HS-5 (cell line): ENCODE measurements at regions not wholly inside any gene's neighbourhood (a gene's known extent, or its start where the extent isn't known, plus 50 kb on each side); places are given as distances from the start of the nearest gene placed in this dataset.
"Not testable (repeated sequence)": the region's sequence is repeated elsewhere in the genome, so short reads cannot be mapped to it uniquely, and the experiment has no call there.

Experiments used
- DNase-seq: peaks from one replicate; pipeline ENCODE4 v3.0.0-alpha.2; 2012; ENCODE audit warnings: low read depth

DNA sequence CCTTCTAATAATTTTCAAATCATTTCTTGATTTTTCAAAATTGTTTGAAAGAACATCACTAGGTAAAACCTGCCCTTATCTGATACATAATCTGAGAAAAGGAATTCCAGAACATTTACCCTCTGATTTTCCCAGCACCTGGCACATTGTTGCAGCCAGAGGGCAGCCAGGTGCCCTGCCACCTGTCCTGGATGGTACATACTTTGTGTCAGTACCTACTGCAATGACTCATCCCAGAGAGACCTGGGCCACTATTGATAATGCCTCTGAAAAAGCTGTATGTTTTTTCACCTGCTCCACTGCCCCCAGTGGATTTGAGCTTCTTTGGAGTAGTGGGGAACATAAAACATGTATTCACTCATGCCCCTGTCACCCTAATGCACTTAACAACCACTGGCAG, 648.9 kb upstream of the GBE1 start:
- DNase-seq = no peak

DNA sequence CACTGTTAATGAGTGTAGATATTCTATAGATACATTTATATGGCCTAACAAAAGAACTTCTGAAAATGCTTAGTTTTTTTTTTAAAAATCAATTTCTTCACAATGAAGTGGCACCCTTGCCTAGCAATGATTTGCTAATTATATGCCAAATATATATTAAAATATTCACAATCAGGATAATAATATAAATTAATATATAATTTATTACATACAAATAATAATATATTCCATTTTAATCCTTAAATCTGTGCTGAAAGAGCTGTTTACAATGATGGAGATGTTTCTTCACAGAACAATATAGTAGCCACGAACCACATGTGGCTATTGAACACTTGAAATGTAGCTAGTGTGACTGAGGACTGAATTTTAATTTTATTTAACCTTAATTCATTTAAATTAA, 648.4 kb upstream of the GBE1 start:
- DNase-seq = no peak

GRCh38 chr3:82392203-82392775, 630.8 kb upstream of the GBE1 start:
- DNase-seq = no peak

DNA sequence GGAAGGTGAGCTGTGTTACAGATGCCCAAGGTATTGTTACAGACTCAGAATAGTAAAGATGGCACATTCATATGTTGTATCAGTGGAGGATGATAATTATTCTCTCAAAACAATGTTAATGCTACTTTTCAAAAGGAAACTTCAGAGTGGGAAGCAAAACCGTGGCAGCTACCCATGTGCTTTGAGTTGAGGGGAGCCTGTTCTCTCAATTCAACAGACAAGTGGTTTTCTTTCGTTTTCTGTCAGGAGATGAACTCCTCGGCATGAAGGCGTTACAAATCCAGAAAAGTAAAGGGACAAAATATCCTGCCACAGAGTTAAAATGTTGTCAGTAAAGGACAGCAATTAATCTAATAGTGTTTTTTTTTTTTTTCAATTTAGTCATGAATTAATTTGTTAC, 629.4 kb upstream of the GBE1 start:
- no peak for DNase-seq

DNA sequence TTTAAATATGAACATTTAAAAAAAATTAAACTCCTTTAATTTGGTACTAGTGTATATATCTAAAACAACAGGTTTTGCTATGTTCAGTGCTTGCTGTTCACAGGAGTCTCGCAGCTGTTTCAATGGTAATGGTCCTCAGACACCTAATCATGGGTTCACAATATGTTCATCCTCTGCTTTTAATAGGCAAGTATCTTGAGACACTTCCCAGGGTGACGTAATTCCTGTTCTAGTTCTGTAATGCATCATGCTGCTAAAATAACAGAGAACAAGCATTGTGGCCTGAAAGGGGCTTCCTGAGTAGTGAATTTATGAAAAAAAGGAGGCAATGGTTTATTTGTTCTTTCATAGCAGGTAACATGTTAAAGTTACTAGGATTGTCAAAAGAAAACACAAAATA, 625.2 kb upstream of the GBE1 start:
- no peak for DNase-seq

DNA sequence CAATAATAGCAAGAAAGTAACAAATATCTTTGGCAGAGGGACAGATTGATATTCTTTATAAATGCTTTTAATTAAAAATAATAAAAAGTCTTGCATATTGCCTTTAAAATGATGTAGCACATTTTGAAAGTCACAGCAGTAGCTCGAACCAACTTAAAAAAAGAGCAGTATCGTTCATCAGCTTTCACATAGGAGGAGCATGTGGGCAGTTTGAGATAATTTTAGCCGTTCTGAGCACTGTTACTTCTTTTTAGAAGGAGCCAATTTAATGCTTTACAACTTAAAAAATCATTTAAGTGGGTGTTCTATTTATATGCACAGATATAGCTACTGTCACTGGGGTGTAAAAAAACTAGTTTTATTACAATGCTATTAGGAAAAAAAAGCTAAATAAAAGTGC, 622.7 kb upstream of the GBE1 start:
- DNase-seq = no peak

- DNase-seq = no peak
These were observed 621.4 kb upstream of the GBE1 start for GRCh38 chr3:82382831-82383230.

- no peak for DNase-seq
These were observed 616.9 kb upstream of the GBE1 start for GRCh38 chr3:82378392-82378791.

DNA sequence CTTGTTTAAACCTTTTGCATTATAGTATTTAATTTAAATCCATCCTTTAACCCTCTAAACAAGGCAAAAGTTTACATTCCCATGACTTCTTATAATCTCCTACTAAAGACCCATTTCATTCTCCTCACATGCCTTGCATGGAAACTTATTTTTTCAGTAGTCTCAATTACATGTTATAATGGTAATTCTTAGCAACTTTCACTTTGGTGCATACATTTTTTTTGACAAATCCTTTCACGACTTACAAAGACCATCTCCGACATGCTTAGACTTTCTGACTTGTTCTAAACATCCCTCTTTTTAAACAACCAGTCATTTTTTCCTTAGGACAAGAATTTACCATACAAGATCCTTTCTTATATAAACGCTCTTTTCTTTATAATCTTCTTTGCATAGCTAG, 615.4 kb upstream of the GBE1 start:
- DNase-seq = no peak

DNA sequence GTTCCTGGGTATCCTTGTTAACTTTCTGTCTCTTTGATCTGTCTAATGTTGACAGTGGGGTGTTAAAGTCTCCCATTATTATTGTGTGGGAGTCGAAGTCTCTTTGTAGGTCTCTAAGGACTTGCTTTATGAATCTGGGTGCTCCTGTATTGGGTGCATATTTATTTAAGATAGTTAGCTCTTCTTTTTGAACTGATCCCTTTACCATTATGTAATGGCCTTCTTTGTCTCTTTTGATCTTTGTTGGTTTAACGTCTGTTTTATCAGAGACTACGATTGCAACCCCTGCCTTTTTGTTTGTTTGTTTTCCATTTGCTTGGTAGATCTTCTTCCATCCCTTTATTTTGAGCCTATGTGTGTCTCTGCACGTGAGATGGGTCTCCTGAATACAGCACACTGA, 612.4 kb upstream of the GBE1 start:
- DNase-seq = not testable (repeated sequence)

DNA sequence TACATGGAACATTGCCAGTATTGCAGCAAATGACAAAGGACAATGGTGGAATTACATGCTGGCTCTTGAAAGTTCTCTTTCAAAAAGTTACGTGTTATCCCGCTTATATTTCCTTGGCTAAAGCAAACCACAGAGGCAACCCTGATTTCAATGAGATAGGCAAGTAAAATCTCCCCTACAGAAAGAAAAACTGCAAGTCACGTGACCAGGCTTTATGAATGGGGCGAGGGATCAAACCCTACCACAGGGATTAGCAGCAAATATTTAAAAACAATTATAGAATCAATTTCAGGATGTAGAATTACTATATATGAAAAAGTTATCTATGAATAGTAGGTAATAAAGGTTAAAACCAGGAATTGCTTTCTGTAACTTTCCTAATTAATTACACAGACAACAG, 603.4 kb upstream of the GBE1 start:
- DNase-seq = no peak

DNA sequence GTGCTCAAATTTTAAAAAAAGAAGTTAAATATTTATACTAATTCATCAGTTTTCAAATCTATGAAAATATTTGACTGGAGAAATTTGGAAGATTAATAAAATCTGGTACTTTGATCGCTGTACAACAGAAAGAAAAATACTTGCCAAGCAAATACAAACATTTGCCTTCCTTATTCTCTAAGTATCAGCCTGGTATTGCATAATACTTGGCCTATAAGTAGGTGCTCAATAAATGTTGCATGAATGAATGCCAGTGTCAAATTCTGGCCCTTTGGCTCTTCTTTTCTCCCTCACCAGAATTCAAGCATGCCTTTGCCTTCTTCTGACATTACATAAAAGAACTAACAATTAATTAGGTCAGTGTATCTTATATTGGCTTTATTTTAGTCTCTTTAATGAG, 601.7 kb upstream of the GBE1 start:
- no peak for DNase-seq

DNA sequence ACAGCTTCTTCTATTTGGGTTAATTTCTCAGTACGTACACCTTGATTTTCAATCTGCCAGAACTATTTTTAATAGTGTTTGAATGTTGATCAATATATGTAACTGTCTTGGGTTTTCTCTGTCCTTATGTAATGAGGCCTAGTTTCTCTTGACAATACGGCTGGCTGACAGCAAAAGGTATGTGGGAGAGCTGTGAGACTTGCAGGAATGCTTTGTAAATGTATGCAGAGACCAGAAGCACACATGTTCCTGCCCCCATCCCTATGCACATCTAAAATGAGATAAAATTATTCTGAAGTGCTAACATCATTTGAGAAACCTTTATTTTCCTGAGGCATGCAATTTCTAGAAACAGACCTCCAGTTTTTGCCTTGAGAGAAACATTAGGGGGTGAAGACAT, 593.8 kb upstream of the GBE1 start:
- DNase-seq = no peak

- no peak for DNase-seq
These were observed 592.8 kb upstream of the GBE1 start for GRCh38 chr3:82354228-82354627.

GRCh38 chr3:82353306-82354171, 592.1 kb upstream of the GBE1 start:
- DNase-seq = no peak

- DNase-seq = no peak
These were observed 586.1 kb upstream of the GBE1 start for GRCh38 chr3:82347585-82347984.

GRCh38 chr3:82342521-82342920, 581.1 kb upstream of the GBE1 start:
- DNase-seq = no peak

DNA sequence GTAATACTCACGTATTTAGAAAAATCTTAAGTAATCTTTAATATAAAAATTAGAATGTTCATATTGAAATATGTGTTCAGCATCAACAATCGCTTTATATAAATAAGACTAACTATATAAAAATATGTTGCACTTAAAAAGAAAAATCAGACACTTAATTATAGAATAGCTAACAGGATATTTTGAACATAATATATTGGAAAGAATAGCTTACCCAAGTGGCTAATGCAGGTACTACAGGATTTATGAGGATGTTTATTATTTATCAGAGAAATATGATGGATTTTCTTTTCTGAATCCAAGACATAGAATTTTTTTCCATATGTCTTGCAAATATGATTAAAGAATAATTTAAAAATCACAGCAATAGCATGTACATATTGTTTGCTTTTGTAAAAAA, 567.9 kb upstream of the GBE1 start:
- no peak for DNase-seq

DNA sequence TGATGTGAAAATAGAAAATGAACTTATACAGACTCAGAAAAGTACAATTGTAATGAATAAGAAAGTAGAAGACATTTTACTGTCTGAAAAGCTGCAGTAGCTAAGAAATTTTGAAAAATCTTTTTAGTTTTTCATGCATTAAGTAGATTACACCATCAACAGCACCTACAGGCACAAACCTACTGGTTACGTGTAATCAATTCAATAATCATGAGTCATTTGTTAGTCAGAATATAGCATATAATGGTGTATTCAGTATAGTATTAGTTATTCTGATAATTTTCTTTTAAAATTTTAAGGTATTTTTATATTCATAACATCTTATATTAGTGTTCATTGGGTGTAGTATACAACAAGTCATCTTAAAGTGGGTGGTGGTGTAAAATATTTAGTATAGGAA, 550.5 kb upstream of the GBE1 start:
- DNase-seq = no peak

GRCh38 chr3:82308755-82309154, 547.3 kb upstream of the GBE1 start:
- no peak for DNase-seq

- no peak for DNase-seq
These were observed 544.7 kb upstream of the GBE1 start for GRCh38 chr3:82306189-82306588.

DNA sequence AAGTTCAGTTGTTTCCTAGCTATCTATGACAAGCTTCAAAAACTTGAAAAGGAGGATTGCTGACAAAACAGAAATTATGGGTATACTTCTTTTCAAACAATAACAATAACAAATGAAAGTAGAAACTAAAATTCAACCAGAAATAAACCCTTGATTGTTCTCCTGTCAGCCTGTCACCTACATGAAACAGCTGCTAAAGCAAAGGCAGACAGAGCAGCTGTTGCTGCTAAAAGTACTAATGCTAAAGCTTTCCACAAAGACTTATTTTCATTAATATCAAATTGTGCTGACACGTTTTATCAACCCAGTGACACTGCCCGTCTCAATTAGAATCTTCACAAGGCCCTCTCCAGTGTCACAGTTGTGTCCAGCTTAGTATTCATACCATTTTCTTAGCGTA, 533.2 kb upstream of the GBE1 start:
- no peak for DNase-seq

- no peak for DNase-seq
These were observed 532.4 kb upstream of the GBE1 start for GRCh38 chr3:82293867-82294266.

DNA sequence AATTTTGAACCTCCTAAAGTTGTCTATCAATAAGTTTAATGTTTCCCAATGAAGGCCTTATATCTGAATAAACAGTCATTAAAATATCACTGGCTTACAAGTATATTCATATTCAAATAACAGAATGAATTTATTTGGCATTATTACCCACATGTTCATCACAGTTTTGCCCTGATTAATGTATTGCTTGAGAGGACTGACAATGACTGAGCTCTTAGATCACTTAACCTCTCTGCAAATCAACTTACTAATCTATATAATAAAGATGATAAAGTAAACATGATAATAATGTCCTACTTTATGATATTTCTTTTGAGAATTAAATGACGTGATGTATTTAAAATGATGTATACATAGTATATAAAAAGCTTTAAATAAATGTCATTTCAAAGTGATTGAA, 532.0 kb upstream of the GBE1 start:
- DNase-seq = no peak
